ENCODE measurements at regions not wholly inside any gene's neighbourhood (a gene's known extent, or its start where the extent isn't known, plus 50 kb on each side); places are given as distances from the start of the nearest gene placed in this dataset.

GRCh38 chr3:31346542-31346979 lies 186.2 kb upstream of the STT3B start:
- Histone ChIP-seq H3K4me1 (ENCODE audit: insufficient read depth, low read length) (no peaks in the 10 kb centered on the region), H3K27me3 (ENCODE audit: insufficient read depth, low read length) (no peaks in the 10 kb centered on the region), H3K9me3 (ENCODE audit: low read depth, low read length) (no peaks in the 10 kb centered on the region), H3K4me3 (ENCODE audit: low read length) (no peak overlapping the region)

DNA sequence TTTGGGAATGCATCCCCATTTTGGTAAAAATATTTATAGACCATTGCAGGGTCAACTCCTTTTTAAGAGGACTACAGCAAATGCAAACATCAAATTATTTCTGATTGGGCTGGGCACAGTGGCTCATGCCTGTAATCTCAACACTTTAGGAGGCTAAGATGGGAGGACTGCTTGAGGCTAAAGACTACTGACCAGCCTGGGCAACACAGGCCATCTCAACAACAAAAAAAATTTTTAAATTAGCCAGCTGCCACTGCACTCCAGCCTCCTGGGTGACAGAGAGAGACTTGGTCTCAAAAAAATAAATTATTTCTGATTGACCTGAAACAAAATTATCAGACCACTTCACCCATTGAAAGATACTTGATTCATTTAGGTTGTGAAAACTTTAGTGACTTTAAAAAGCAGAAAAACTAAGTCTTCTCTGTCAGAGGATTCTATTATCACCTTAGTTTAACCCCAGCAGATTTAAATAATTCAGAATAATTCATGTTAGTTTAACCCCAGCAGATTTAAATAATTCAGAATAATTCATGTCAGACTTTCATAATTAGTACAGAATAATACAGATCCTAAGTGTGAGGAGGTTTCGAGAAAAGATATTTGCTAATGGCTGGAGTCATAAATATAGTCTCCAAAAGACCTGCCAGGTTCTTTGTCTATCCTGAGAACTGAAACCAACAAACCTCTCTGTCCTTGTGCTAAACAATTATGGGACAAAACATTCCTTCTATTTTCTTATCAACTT lies 183.6 kb upstream of the STT3B start:
- Histone ChIP-seq H3K4me1 (ENCODE audit: insufficient read depth, low read length) (no peaks in the 10 kb centered on the region), H3K4me3 (ENCODE audit: low read length) (no peak overlapping the region), H3K27me3 (ENCODE audit: insufficient read depth, low read length) (no peaks in the 10 kb centered on the region), H3K9me3 (ENCODE audit: low read depth, low read length) (no peaks in the 10 kb centered on the region)

GRCh38 chr3:31350307-31350706 lies 182.4 kb upstream of the STT3B start:
- H3K4me3 ChIP-seq (ENCODE audit: low read length), result no peak overlapping the region
- no peaks in the 10 kb centered on the region for H3K9me3 ChIP-seq (ENCODE audit: low read depth, low read length)
- H3K27me3 ChIP-seq (ENCODE audit: insufficient read depth, low read length), result no peaks in the 10 kb centered on the region
- H3K4me1 ChIP-seq (ENCODE audit: insufficient read depth, low read length), result no peaks in the 10 kb centered on the region

DNA sequence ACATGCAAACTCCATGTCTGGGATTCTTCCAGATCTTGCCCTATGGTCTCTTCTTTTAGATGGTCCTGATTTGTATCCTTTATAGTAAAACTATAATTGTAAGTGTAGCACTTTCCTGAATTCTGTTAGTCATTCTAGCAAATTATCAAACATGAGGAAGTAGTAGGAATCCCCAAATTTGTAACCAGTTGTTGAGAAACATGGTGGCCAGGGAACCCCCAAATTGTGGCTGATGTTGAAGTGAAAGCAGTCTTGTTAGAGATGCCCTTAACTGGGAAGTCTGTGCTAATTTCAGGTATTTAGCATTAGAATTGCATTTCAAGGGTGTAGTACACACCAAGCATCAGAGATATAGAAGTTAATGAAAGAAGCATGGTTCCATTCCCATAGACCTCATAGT lies 180.4 kb upstream of the STT3B start:
- H3K4me1 ChIP-seq (ENCODE audit: insufficient read depth, low read length), result peaks cover 4% of the 10 kb centered on the region
- no peaks in the 10 kb centered on the region for H3K27me3 ChIP-seq (ENCODE audit: insufficient read depth, low read length)
- no peaks in the 10 kb centered on the region for H3K9me3 ChIP-seq (ENCODE audit: low read depth, low read length)
- H3K4me3 ChIP-seq (ENCODE audit: low read length), result no peak overlapping the region

- Histone ChIP-seq H3K9me3 (ENCODE audit: low read depth, low read length) (no peaks in the 10 kb centered on the region), H3K27me3 (ENCODE audit: insufficient read depth, low read length) (no peaks in the 10 kb centered on the region), H3K4me1 (ENCODE audit: insufficient read depth, low read length) (peaks cover 4% of the 10 kb centered on the region), H3K4me3 (ENCODE audit: low read length) (no peak overlapping the region)
These were observed 179.6 kb upstream of the STT3B start for GRCh38 chr3:31353166-31353565.

DNA sequence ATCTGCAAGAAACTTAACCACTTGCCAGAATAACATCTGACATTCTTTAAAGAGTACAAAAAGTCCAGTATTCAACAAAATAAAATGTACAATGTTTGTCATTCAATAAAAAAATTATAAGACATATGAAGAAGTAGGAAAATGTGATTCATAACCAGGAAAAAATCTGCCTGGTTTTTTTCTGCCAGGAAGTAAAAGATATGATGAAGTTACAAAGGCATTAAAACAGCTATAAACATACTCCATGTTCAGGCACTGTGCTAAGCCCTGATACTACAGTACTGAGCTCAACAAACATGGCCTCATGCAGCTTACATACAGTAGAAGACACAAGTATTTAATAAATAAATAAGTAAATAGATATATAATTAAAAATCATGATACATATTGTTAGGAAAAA lies 178.4 kb upstream of the STT3B start:
- no peaks in the 10 kb centered on the region for H3K9me3 ChIP-seq (ENCODE audit: low read depth, low read length)
- H3K4me1 ChIP-seq (ENCODE audit: insufficient read depth, low read length), result peaks cover 4% of the 10 kb centered on the region
- H3K27me3 ChIP-seq (ENCODE audit: insufficient read depth, low read length), result no peaks in the 10 kb centered on the region
- no peak overlapping the region for H3K4me3 ChIP-seq (ENCODE audit: low read length)

- H3K27me3 ChIP-seq (ENCODE audit: insufficient read depth, low read length), result no peaks in the 10 kb centered on the region
- H3K4me1 ChIP-seq (ENCODE audit: insufficient read depth, low read length), result peaks cover 4% of the 10 kb centered on the region
- no peak overlapping the region for H3K4me3 ChIP-seq (ENCODE audit: low read length)
- H3K9me3 ChIP-seq (ENCODE audit: low read depth, low read length), result no peaks in the 10 kb centered on the region
These were observed 176.9 kb upstream of the STT3B start for GRCh38 chr3:31355807-31356206.

GRCh38 chr3:31356941-31357340 lies 175.8 kb upstream of the STT3B start:
- Histone ChIP-seq H3K4me3 (ENCODE audit: low read length) (no peak overlapping the region), H3K27me3 (ENCODE audit: insufficient read depth, low read length) (no peaks in the 10 kb centered on the region), H3K9me3 (ENCODE audit: low read depth, low read length) (no peaks in the 10 kb centered on the region), H3K4me1 (ENCODE audit: insufficient read depth, low read length) (peaks cover 4% of the 10 kb centered on the region)

- no peak overlapping the region for H3K4me3 ChIP-seq (ENCODE audit: low read length)
- peaks cover 4% of the 10 kb centered on the region for H3K4me1 ChIP-seq (ENCODE audit: insufficient read depth, low read length)
- no peaks in the 10 kb centered on the region for H3K27me3 ChIP-seq (ENCODE audit: insufficient read depth, low read length)
- no peaks in the 10 kb centered on the region for H3K9me3 ChIP-seq (ENCODE audit: low read depth, low read length)
These were observed 175.3 kb upstream of the STT3B start for GRCh38 chr3:31357451-31357850.

GRCh38 chr3:31358473-31359070 lies 174.2 kb upstream of the STT3B start:
- H3K4me3 ChIP-seq (ENCODE audit: low read length), result no peak overlapping the region
- no peaks in the 10 kb centered on the region for H3K9me3 ChIP-seq (ENCODE audit: low read depth, low read length)
- H3K27me3 ChIP-seq (ENCODE audit: insufficient read depth, low read length), result no peaks in the 10 kb centered on the region

GRCh38 chr3:31361371-31362273 lies 171.1 kb upstream of the STT3B start:
- peaks cover 4% of the 10 kb centered on the region for H3K4me1 ChIP-seq (ENCODE audit: insufficient read depth, low read length)
- no peak overlapping the region for H3K4me3 ChIP-seq (ENCODE audit: low read length)
- no peaks in the 10 kb centered on the region for H3K27me3 ChIP-seq (ENCODE audit: insufficient read depth, low read length)
- no peaks in the 10 kb centered on the region for H3K9me3 ChIP-seq (ENCODE audit: low read depth, low read length)

More at GRCh38 chr3:31358473-31359070, 174.2 kb upstream of the STT3B start:
- peaks cover 4% of the 10 kb centered on the region for H3K4me1 ChIP-seq (ENCODE audit: insufficient read depth, low read length)

GRCh38 chr3:31364188-31364587 lies 168.5 kb upstream of the STT3B start:
- no peaks in the 10 kb centered on the region for H3K27me3 ChIP-seq (ENCODE audit: insufficient read depth, low read length)
- H3K9me3 ChIP-seq (ENCODE audit: low read depth, low read length), result no peaks in the 10 kb centered on the region
- no peak overlapping the region for H3K4me3 ChIP-seq (ENCODE audit: low read length)

GRCh38 chr3:31364711-31365110 lies 168.0 kb upstream of the STT3B start:
- Histone ChIP-seq H3K4me1 (ENCODE audit: insufficient read depth, low read length) (no peaks in the 10 kb centered on the region), H3K27me3 (ENCODE audit: insufficient read depth, low read length) (no peaks in the 10 kb centered on the region), H3K9me3 (ENCODE audit: low read depth, low read length) (no peaks in the 10 kb centered on the region), H3K4me3 (ENCODE audit: low read length) (no peak overlapping the region)

More at GRCh38 chr3:31364188-31364587, 168.5 kb upstream of the STT3B start:
- H3K4me1 ChIP-seq (ENCODE audit: insufficient read depth, low read length), result no peaks in the 10 kb centered on the region

DNA sequence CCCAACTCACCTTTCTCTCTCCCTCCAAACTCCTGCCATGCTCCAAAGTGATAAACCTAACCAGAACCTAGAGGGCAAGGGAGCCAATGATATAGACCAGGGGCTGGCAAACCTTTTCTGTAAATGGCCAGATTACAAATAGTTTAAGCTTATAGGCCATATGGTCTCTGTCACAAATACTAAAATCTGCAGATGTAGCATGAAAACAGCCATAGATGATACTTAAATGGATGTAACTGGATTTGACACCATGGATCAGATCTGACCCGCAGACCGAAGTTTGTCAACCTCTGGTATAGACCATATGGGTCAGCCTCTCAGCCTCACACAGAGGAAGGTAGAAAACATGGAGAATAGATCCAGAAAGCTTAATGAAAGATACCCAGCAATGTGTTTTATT lies 165.2 kb upstream of the STT3B start:
- Histone ChIP-seq H3K27me3 (ENCODE audit: insufficient read depth, low read length) (no peaks in the 10 kb centered on the region), H3K4me3 (ENCODE audit: low read length) (no peak overlapping the region), H3K9me3 (ENCODE audit: low read depth, low read length) (no peaks in the 10 kb centered on the region), H3K4me1 (ENCODE audit: insufficient read depth, low read length) (no peaks in the 10 kb centered on the region)
